BE2C (cell line): ENCODE measurements at regions not wholly inside any gene's neighbourhood (a gene's known extent, or its start where the extent isn't known, plus 50 kb on each side); places are given as distances from the start of the nearest gene placed in this dataset.
"Not testable (repeated sequence)": the region's sequence is repeated elsewhere in the genome, so short reads cannot be mapped to it uniquely, and the experiment has no call there.

Experiments
- DNase-seq: peaks from one replicate; pipeline ENCODE4 v3.0.0-alpha.2; 2020
- H3K27me3 ChIP-seq: fragments of 250-450 bp; sonication (Bioruptor Pico); 2 replicates; pipeline ENCODE4 v1.5.1; 2020; ENCODE audit warnings: mild to moderate bottlenecking
- H3K36me3 ChIP-seq: fragments of 250-450 bp; sonication (Bioruptor Pico); 2 replicates; pipeline ENCODE4 v1.5.1; 2020; ENCODE audit warnings: mild to moderate bottlenecking
- H3K4me1 ChIP-seq: fragments of 250-450 bp; sonication (Bioruptor Pico); 2 replicates; pipeline ENCODE4 v1.5.1; 2020
- H3K4me3 ChIP-seq: 2 replicates; pipeline ENCODE4 v1.5.1; 2011; ENCODE audit warnings: low read depth, low read length
- H3K9me3 ChIP-seq: fragments of 250-450 bp; sonication (Bioruptor Pico); 2 replicates; pipeline ENCODE4 v1.5.1; 2020
- TF ChIP-seq, protein P1 (sequence below): IDR thresholded peaks from 2 replicates; pipeline ENCODE4 v1.5.1; 2012; ENCODE audit warnings: mild to moderate bottlenecking, low read depth, low read length

DNA sequence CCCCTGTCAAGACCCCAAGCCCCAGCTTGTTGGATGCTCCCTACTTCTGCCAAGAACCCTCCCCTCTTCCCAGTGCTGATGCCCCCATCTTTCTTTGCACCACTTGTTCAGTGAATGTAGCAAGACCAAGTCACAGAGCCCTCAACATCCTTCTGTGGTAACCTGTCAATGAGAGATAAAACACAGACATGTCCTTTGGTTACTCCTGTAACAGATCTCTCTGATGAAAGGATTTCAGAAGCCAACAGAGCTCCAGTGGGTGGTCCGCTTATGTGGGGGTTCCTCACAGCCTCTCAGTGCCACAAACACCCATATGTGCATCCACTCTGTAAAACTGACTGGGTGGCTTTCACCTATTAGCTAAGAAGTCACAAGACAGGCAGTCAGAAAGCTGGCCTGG, 93.2 kb upstream of the CST7 start:
- no peaks in the 10 kb centered on the region for H3K9me3 ChIP-seq
- H3K36me3 ChIP-seq, result no peaks in the 10 kb centered on the region
- TF ChIP-seq, protein P1, sequence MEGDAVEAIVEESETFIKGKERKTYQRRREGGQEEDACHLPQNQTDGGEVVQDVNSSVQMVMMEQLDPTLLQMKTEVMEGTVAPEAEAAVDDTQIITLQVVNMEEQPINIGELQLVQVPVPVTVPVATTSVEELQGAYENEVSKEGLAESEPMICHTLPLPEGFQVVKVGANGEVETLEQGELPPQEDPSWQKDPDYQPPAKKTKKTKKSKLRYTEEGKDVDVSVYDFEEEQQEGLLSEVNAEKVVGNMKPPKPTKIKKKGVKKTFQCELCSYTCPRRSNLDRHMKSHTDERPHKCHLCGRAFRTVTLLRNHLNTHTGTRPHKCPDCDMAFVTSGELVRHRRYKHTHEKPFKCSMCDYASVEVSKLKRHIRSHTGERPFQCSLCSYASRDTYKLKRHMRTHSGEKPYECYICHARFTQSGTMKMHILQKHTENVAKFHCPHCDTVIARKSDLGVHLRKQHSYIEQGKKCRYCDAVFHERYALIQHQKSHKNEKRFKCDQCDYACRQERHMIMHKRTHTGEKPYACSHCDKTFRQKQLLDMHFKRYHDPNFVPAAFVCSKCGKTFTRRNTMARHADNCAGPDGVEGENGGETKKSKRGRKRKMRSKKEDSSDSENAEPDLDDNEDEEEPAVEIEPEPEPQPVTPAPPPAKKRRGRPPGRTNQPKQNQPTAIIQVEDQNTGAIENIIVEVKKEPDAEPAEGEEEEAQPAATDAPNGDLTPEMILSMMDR, result no peak
- no peaks in the 10 kb centered on the region for H3K27me3 ChIP-seq
- no peaks in the 10 kb centered on the region for H3K4me1 ChIP-seq
- H3K4me3 ChIP-seq, result no peak overlapping the region
- DNase-seq, result no peak

DNA sequence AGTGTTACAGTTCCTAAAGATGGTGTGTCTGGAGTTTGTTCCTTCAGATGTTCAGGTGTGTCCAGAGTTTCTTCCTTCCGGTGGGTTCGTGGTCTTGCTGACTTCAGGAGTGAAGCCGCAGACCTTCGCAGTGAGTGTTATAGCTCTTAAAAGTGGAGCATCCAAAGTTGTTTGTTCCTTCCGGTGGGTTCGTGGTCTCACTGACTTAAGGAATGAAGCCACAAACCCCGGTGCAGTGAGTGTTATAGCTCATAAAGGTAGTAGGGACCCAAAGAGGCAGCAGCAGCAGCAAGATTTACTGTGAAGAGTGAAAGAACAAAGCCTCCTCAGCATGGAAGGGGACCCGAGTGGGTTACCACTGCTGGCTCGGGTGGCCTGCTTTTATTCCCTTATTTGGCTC, 90.6 kb upstream of the CST7 start:
- H3K4me1 ChIP-seq, H3K4me3 ChIP-seq, H3K9me3 ChIP-seq, H3K27me3 ChIP-seq, H3K36me3 ChIP-seq, DNase-seq: not testable (repeated sequence)

DNA sequence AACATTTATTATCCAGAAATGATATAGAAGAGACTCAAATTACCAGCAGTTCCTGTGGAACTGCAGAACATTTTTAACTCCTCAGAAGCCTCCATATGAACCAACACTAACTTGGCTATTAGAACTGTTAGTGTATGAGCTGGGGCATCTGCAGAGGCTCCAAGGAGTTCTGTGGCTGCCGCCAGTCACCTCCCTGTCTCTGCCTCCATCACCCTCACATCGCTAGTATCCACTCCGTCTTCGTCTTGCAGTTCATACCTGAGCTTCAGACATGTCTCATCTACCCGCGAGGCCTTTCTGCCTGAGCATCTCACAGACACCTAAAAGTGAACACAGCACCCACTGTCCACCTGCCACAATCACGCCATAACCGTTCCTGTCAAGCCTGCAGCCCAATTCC, 89.5 kb upstream of the CST7 start:
- Histone ChIP-seq H3K9me3 (no peaks in the 10 kb centered on the region; the same call in 1 of the 2 replicates), H3K27me3 (no peaks in the 10 kb centered on the region), H3K4me1 (no peaks in the 10 kb centered on the region), H3K4me3 (no peak overlapping the region), H3K36me3 (no peaks in the 10 kb centered on the region)
- TF ChIP-seq, protein P1, result no peak
- no peak for DNase-seq

DNA sequence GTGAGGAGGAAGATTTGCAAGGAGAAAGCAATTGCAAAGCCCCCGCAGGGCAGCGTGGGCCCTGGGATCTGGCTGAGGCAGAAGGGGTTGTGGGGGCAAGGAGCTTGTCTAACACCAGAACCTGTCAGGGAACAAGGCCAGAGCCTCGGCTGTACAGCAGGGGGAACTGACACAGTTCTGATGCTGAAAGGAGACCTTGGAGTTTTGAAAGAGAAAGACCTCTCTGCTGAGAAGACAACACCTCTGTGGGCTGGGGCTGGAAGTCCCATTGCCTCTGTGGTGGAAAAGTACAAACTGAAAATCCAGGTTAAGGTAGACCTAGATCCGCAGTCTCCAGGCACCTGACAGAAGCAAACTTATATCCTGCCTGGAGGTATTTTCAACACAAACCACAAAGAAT, 86.9 kb upstream of the CST7 start:
- Histone ChIP-seq H3K4me1 (no peaks in the 10 kb centered on the region), H3K4me3 (no peak overlapping the region), H3K36me3 (no peaks in the 10 kb centered on the region), H3K9me3 (no peaks in the 10 kb centered on the region; the same call in 1 of the 2 replicates), H3K27me3 (no peaks in the 10 kb centered on the region)
- no peak for DNase-seq
- TF ChIP-seq, protein P1, result no peak

DNA sequence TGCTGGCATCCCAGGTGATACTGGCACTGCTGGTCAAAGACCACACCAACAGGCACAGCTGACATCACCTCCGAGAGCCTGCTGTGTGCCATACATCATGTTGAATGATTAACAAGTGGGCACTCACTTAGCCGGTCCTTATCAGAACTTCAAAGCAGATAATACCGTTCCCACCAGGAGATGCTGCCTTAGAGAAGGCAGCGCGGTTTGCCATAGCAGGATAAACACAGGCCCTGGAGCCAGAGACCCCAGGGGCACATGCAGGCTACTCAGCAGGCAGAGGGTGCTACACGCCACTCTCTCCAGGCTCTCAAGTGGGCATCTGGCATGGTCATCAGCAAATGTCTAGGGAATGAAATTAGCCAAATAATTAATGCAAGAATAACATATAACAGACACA, 86.5 kb upstream of the CST7 start:
- no peak for DNase-seq
- no peaks in the 10 kb centered on the region for H3K36me3 ChIP-seq
- H3K4me3 ChIP-seq, result no peak overlapping the region
- H3K9me3 ChIP-seq, result no peaks in the 10 kb centered on the region; the same call in 1 of the 2 replicates
- H3K4me1 ChIP-seq, result no peaks in the 10 kb centered on the region
- H3K27me3 ChIP-seq, result no peaks in the 10 kb centered on the region
- TF ChIP-seq, protein P1, result no peak

DNA sequence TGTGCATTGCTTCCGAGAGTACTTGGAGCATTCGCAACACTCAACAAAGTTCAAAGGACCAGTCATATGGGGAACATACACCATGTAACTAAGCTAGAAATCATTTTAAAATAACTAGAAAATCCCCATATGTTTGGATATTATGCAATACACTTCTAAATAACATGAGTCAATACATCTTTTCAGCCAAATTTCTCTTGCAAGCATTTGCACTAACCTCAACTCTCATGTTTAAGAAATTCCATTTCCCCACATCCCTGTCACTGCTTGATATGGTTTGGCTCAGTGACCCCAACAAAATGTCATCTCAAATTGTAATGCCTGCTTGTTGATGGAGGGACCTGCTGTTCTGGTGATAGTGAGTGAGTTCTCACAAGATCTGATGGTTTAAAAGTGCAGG, 85.7 kb upstream of the CST7 start:
- H3K36me3 ChIP-seq, result no peaks in the 10 kb centered on the region
- H3K4me1 ChIP-seq, result no peaks in the 10 kb centered on the region
- DNase-seq, result no peak
- H3K27me3 ChIP-seq, result no peaks in the 10 kb centered on the region
- H3K4me3 ChIP-seq, result no peak overlapping the region
- no peaks in the 10 kb centered on the region; the same call in 1 of the 2 replicates for H3K9me3 ChIP-seq
- TF ChIP-seq, protein P1, result no peak

DNA sequence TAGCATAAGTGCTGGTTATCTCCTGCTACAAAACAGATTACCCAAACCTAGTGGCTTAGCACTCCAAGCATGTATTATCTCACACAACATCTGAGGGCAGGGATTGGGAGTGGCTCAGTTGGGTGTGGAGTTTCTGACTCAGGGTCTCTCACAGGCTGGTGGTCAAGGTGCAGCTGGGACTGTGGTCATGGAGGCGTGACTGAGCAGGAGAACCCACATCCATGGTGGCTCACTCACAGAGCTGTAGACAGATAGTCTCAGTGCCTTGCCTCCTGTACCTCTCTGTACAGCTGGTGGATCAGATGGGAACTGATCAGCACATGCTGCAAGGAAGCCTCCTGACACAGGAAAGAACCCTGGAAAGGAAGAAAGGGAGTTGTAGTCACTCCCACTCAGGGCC, 83.1 kb upstream of the CST7 start:
- no peaks in the 10 kb centered on the region for H3K27me3 ChIP-seq
- H3K36me3 ChIP-seq, result no peaks in the 10 kb centered on the region
- H3K9me3 ChIP-seq, result no peaks in the 10 kb centered on the region; the same call in 1 of the 2 replicates
- no peak overlapping the region for H3K4me3 ChIP-seq
- TF ChIP-seq, protein P1, result no peak
- DNase-seq, result no peak
- H3K4me1 ChIP-seq, result peaks cover 3% of the 10 kb centered on the region
